H1 (cell line): ENCODE measurements at regions not wholly inside any gene's neighbourhood (a gene's known extent, or its start where the extent isn't known, plus 50 kb on each side); places are given as distances from the start of the nearest gene placed in this dataset.

Source experiments
- CTCF ChIA-PET: fragments of 300-600 bp; sonication (Branson Sonifier 250); formaldehyde crosslinking; loops from one replicate; lab custom pipeline; 2021; ENCODE audit not compliant: partially characterized antibody; lab: Charles Lee
- POLR2A ChIA-PET: fragments of 300-600 bp; sonication (Branson Sonifier 250); formaldehyde crosslinking; loops from one replicate; lab custom pipeline; 2021; ENCODE audit warnings: inconsistent platforms; ENCODE audit not compliant: partially characterized antibody; lab: Charles Lee
- DNase-seq, 2 experiments: peaks; one replicate each; pipeline versions ENCODE4 v3.0.0 to v3.0.0-alpha.2; 2010 to 2022; ENCODE audit warnings: low spot score in 2 of 2, low read depth in 1 of 2, mixed read lengths in 1 of 2
- FAIRE-seq: peaks from 2 replicates; lab custom pipeline; 2011; peaks lifted over from hg19 to GRCh38; lab: Jason Lieb, UNC
- H2AFZ ChIP-seq: 2 replicates; pipeline ENCODE4 v1.8.1; 2012; ENCODE audit warnings: low read length, inconsistent platforms
- H2AK5ac ChIP-seq: 2 replicates; pipeline ENCODE4 v1.6.1; 2013; ENCODE audit warnings: low read depth, low read length
- H2BK120ac ChIP-seq: replicated peaks from 2 replicates; pipeline ENCODE3; 2013; ENCODE audit warnings: low read depth, low read length, inconsistent platforms
- H2BK12ac ChIP-seq: 2 replicates; pipeline ENCODE4 v1.6.1; 2013; ENCODE audit warnings: low read depth, low read length
- H2BK15ac ChIP-seq: 2 replicates; pipeline ENCODE4 v1.6.1; 2013; ENCODE audit warnings: low read length
- H2BK20ac ChIP-seq: 2 replicates; pipeline ENCODE4 v1.6.1; 2013; ENCODE audit warnings: low read length
- H2BK5ac ChIP-seq: 2 replicates; pipeline ENCODE4 v1.6.1; 2013; ENCODE audit warnings: low read depth, low read length
- H3K14ac ChIP-seq: 2 replicates; pipeline ENCODE4 v1.6.1; 2013; ENCODE audit warnings: inconsistent platforms; ENCODE audit not compliant: insufficient read length
- H3K18ac ChIP-seq: 2 replicates; pipeline ENCODE4 v1.6.1; 2013; ENCODE audit warnings: low read length; ENCODE audit errors: extremely low read depth
- H3K23ac ChIP-seq: 2 replicates; pipeline ENCODE4 v1.6.1; 2013; ENCODE audit warnings: inconsistent platforms; ENCODE audit not compliant: insufficient read length
- H3K23me2 ChIP-seq: 2 replicates; pipeline ENCODE4 v1.6.1; 2013; ENCODE audit warnings: low read depth, low read length
- H3K27ac ChIP-seq: 2 replicates; pipeline ENCODE4 v1.6.1; 2011; ENCODE audit warnings: low read depth, low read length, inconsistent platforms
- H3K27me3 ChIP-seq, 4 experiments: replicated peaks in 1 of 4; 1 replicate in 1 of 4; 2 replicates in 3 of 4; pipeline versions ENCODE4 v1.6.1 to v1.8.1; 2011 to 2013; ENCODE audit warnings: low read length in 3 of 4, mild to moderate bottlenecking in 3 of 4, inconsistent platforms in 2 of 4, mixed read lengths in 2 of 4, moderate library complexity in 1 of 4; ENCODE audit not compliant: control insufficient read depth in 3 of 4, insufficient read depth in 3 of 4; ENCODE audit errors: extremely low read depth in 1 of 4
- H3K36me3 ChIP-seq, 4 experiments: 2 replicates each; pipeline versions ENCODE4 v1.6.1 to v1.8.1; 2011 to 2013; ENCODE audit warnings: mild to moderate bottlenecking in 4 of 4, low read length in 3 of 4, moderate library complexity in 2 of 4, control low read depth in 1 of 4, inconsistent platforms in 1 of 4; ENCODE audit not compliant: insufficient read depth in 4 of 4, control insufficient read depth in 2 of 4
- H3K4ac ChIP-seq: replicated peaks from 2 replicates; pipeline ENCODE3; 2013; ENCODE audit warnings: low read length, low read depth, mixed read lengths, inconsistent platforms; ENCODE audit not compliant: insufficient read length
- H3K4me1 ChIP-seq, 4 experiments: replicated peaks in 1 of 4; 1 replicate in 1 of 4; 2 replicates in 3 of 4; pipeline versions ENCODE4 v1.6.1 to v1.8.1; 2011 to 2013; ENCODE audit warnings: low read length in 3 of 4, inconsistent platforms in 2 of 4, mixed read lengths in 1 of 4; ENCODE audit not compliant: insufficient read depth in 4 of 4, control insufficient read depth in 3 of 4
- H3K4me2 ChIP-seq, 2 experiments: 2 replicates each; pipeline versions ENCODE4 v1.6.1 to v1.8.1; 2011 to 2013; ENCODE audit warnings: low read depth in 2 of 2, low read length in 2 of 2, control low read depth in 1 of 2, inconsistent platforms in 1 of 2, mild to moderate bottlenecking in 1 of 2; ENCODE audit not compliant: insufficient read depth in 1 of 2
- H3K4me3 ChIP-seq, 4 experiments: fragments of 200-600, 300-600 bp in 1 of 4; sonication (generic), shearing (Covaris generic), sonication (Bioruptor Twin) in 1 of 4; 2 replicates each; pipeline versions ENCODE4 v1.5.1 to v1.8.1; 2011 to 2016; ENCODE audit warnings: low read length in 4 of 4, low read depth in 3 of 4, control low read depth in 2 of 4, inconsistent platforms in 2 of 4, mild to moderate bottlenecking in 2 of 4, mixed read lengths in 1 of 4, moderate library complexity in 1 of 4; ENCODE audit not compliant: insufficient read depth in 2 of 4; ENCODE audit errors: extremely low read depth in 1 of 4
- H3K56ac ChIP-seq: replicated peaks from 2 replicates; pipeline ENCODE3; 2013; ENCODE audit warnings: low read depth, mild to moderate bottlenecking, mixed read lengths, low read length, inconsistent platforms; ENCODE audit not compliant: insufficient read length
- H3K79me1 ChIP-seq: 2 replicates; pipeline ENCODE4 v1.6.1; 2013; ENCODE audit warnings: low read depth, low read length, control low read depth
- H3K79me2 ChIP-seq, 2 experiments: 2 replicates each; pipeline versions ENCODE4 v1.6.1 to v1.8.1; 2012 to 2013; ENCODE audit warnings: low read length in 2 of 2, mild to moderate bottlenecking in 2 of 2, inconsistent platforms in 1 of 2; ENCODE audit not compliant: insufficient read depth in 2 of 2, control insufficient read depth in 1 of 2
- H3K9ac ChIP-seq, 4 experiments: replicated peaks in 1 of 4; 1 replicate in 1 of 4; 2 replicates in 3 of 4; pipeline versions ENCODE4 v1.6.1 to v1.8.1; 2011 to 2013; ENCODE audit warnings: low read depth in 3 of 4, low read length in 3 of 4, control low read depth in 2 of 4, mild to moderate bottlenecking in 2 of 4, moderate library complexity in 2 of 4, inconsistent platforms in 1 of 4; ENCODE audit errors: extremely low read depth in 1 of 4
- H3K9me3 ChIP-seq, 2 experiments: 2 replicates each; pipeline versions ENCODE4 v1.6.1 to v1.8.1; 2012 to 2013; ENCODE audit warnings: mild to moderate bottlenecking in 2 of 2, moderate library complexity in 2 of 2, control low read depth in 1 of 2, inconsistent platforms in 1 of 2, low read depth in 1 of 2, low read length in 1 of 2, mixed read lengths in 1 of 2; ENCODE audit not compliant: insufficient read depth in 2 of 2
- H4K20me1 ChIP-seq, 2 experiments: replicated peaks in 1 of 2; 2 replicates each; pipeline versions ENCODE3 to v1.8.1; 2011 to 2013; ENCODE audit warnings: inconsistent platforms in 2 of 2, low read length in 2 of 2, mild to moderate bottlenecking in 1 of 2; ENCODE audit not compliant: insufficient read depth in 2 of 2, control insufficient read depth in 1 of 2
- H4K5ac ChIP-seq: 2 replicates; pipeline ENCODE4 v1.6.1; 2013; ENCODE audit warnings: low read length, low read depth, mixed read lengths, inconsistent platforms; ENCODE audit not compliant: insufficient read length
- H4K8ac ChIP-seq: 2 replicates; pipeline ENCODE4 v1.8.0; 2013; ENCODE audit warnings: mild to moderate bottlenecking, moderate library complexity, low read length, inconsistent platforms; ENCODE audit not compliant: insufficient read depth; ENCODE audit errors: extremely low read depth
- H4K91ac ChIP-seq: replicated peaks from 2 replicates; pipeline ENCODE3; 2013; ENCODE audit warnings: low read length, mixed read lengths, inconsistent platforms; ENCODE audit not compliant: insufficient read length
- CEBPB ChIP-seq: IDR thresholded peaks from 2 replicates; pipeline ENCODE4 v1.6.1; 2012; ENCODE audit warnings: low read depth, low read length
- WGBS, 2 experiments: shearing (Covaris generic) in 1 of 2; methylation state at CpG; one replicate each; pipeline versions ENCODE4 v1.1.6 to v1.1.7; 2013 to 2015; ENCODE audit warnings: low lambda C conversion rate in 2 of 2, mixed read lengths in 2 of 2, inconsistent platforms in 1 of 2, low coverage in 1 of 2, missing lambda C conversion rate in 1 of 2; ENCODE audit not compliant: insufficient replicate concordance in 2 of 2, insufficient coverage in 1 of 2, insufficient read length in 1 of 2; ENCODE audit errors: extremely low coverage in 1 of 2, missing lambda C conversion rate in 1 of 2; 5-methylcytosine and 5-hydroxymethylcytosine counted together

DNA sequence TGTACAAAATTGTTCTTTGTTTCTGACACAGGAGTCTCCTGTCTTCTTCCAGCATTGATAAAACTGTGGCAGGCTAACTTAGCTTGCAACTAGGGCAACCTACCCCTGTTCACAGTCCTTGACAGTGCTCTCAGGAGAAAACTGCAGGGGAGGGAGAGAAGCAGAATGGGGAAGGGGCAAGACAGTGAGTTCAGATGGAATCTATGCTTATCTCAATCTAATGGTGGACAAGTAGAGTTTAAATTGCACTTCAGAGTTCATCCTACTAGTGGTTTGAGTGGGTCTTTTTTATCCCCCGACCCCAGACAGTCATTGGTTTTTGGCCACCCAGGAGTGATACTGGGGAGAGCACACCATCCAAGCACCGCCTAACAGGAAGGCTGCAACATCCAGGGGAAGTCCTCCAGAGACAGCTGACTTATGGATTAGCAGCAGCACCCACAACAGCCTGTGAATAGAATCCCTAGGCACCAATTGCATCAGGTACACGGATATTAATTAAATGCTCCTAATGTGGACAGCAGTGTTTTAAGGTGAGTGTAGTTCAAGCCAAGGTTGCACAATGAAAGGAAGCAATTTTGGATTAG, 236.6 kb downstream of the NHLRC3 start:
- H3K27me3 ChIP-seq = no peaks in the 10 kb centered on the region
- H3K56ac ChIP-seq = no peak overlapping the region
- no peak overlapping the region for H3K4me2 ChIP-seq
- no peaks in the 10 kb centered on the region for H3K23me2 ChIP-seq
- H4K20me1 ChIP-seq = no peaks in the 10 kb centered on the region
- no peak overlapping the region for H2AFZ ChIP-seq
- H4K91ac ChIP-seq = no peak overlapping the region
- H3K79me1 ChIP-seq = no peaks in the 10 kb centered on the region
- no peaks in the 10 kb centered on the region for H3K79me2 ChIP-seq
- H3K18ac ChIP-seq = no peak overlapping the region
- no peak for FAIRE-seq
- no peak overlapping the region for H2BK120ac ChIP-seq
- no peaks in the 10 kb centered on the region for H3K4me1 ChIP-seq
- no peak overlapping the region for H2BK20ac ChIP-seq
- no peak for TF ChIP-seq CEBPB
- TF ChIP-seq, all 59 proteins: peak for 0
- Histone ChIP-seq H4K5ac (no peak overlapping the region), H3K14ac (no peak overlapping the region), H3K27ac (no peak overlapping the region), H2BK5ac (no peak overlapping the region), H4K8ac (no peak overlapping the region), H3K9me3 (no peaks in the 10 kb centered on the region), H3K4ac (no peak overlapping the region), H2BK15ac (no peak overlapping the region), H3K9ac (no peak overlapping the region), H2BK12ac (no peak overlapping the region), H2AK5ac (no peak overlapping the region), H3K36me3 (no peaks in the 10 kb centered on the region), H3K4me3 (no peak overlapping the region), H3K23ac (no peak overlapping the region)
- no peak for DNase-seq
- ChIA-PET POLR2A (no interaction called here), CTCF (interaction anchor here (0.9 to 3.6 kb wide), 12 partner anchors 8 to 344 kb away, joined by 3 to 23 read pairs (median 5); partner anchors contain the start of gene LHFPL6)
- WGBS, 2 experiments = 95% methylated on average over 3 of the region's 3 CpGs; no CpG with 5 or more reads in 1 of the 2 experiments
